ENCODE measurements at regions not wholly inside any gene's neighbourhood (a gene's known extent, or its start where the extent isn't known, plus 50 kb on each side); places are given as distances from the start of the nearest gene placed in this dataset.

DNA sequence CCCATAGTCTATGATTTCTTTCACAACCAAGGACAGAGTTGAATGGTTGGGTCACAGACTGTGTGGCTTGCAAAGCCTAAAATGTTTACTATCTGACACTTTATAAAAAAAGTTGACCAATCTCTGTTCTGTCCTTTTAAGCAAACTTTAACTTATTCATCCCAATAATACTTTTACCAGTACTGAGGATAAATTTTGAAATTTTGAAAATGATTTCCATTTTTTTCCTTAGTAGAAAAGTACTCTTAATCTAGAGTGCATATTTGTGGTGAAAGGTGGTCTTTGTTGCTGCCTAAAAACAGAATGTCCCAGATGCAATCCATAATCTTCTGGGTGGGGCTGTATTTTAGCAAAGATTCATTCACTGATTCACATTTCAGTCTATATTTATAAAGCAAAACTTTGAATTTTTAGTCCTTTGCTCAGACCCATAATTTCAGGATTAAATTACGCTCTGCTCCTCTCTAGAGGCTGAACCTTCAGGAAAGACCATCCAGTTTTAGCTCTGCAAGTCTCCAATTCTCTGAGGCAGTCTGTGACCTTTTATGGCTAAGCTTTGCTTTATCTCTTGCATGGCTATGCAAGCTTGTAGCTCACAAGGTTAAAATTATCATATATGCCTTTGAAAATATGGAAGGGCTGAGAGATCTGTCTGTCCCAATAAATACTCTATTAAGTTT, 573.5 kb downstream of the COL12A1 start:
- 84 to 100% (median 88%) methylated on average over 1 of the region's 1 CpG for WGBS, 4 donors
- Histone ChIP-seq H3K27me3 (no peaks in the 10 kb centered on the region), H3K36me3 (replicated peaks in 1 of 2) (no peaks in the 10 kb centered on the region), H3K4me1 (replicated peaks in 1 of 2) (no peaks in the 10 kb centered on the region), H3K4me3 (no peak overlapping the region), H3K27ac (no peak overlapping the region), H3K9me3 (replicated peaks in 1 of 3) (no peaks in the 10 kb centered on the region)
- no peak for TF ChIP-seq POLR2A (IDR thresholded peaks at IDR 0.05)
- TF ChIP-seq, protein P1, sequence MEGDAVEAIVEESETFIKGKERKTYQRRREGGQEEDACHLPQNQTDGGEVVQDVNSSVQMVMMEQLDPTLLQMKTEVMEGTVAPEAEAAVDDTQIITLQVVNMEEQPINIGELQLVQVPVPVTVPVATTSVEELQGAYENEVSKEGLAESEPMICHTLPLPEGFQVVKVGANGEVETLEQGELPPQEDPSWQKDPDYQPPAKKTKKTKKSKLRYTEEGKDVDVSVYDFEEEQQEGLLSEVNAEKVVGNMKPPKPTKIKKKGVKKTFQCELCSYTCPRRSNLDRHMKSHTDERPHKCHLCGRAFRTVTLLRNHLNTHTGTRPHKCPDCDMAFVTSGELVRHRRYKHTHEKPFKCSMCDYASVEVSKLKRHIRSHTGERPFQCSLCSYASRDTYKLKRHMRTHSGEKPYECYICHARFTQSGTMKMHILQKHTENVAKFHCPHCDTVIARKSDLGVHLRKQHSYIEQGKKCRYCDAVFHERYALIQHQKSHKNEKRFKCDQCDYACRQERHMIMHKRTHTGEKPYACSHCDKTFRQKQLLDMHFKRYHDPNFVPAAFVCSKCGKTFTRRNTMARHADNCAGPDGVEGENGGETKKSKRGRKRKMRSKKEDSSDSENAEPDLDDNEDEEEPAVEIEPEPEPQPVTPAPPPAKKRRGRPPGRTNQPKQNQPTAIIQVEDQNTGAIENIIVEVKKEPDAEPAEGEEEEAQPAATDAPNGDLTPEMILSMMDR (IDR thresholded peaks at IDR 0.05): no peak
- intact Hi-C loops (cut with DNase I): no loop called here
- no peak for DNase-seq

GRCh38 chr6:74631564-74631963, 574.3 kb downstream of the COL12A1 start:
- TF ChIP-seq POLR2A (IDR thresholded peaks at IDR 0.05): no peak
- TF ChIP-seq, protein P1 (IDR thresholded peaks at IDR 0.05): no peak
- intact Hi-C loops (cut with DNase I): no loop called here
- Histone ChIP-seq H3K36me3 (replicated peaks in 1 of 2) (no peaks in the 10 kb centered on the region), H3K27me3 (no peaks in the 10 kb centered on the region), H3K9me3 (replicated peaks in 1 of 3) (no peaks in the 10 kb centered on the region), H3K4me1 (replicated peaks in 1 of 2) (no peaks in the 10 kb centered on the region), H3K4me3 (no peak overlapping the region), H3K27ac (no peak overlapping the region)
- no peak for DNase-seq
- WGBS, 4 donors: 50 to 60% (median 56%) methylated on average over 2 of the region's 2 CpGs

GRCh38 chr6:74626288-74626687, 579.6 kb downstream of the COL12A1 start:
- no peaks in the 10 kb centered on the region for H3K4me1 ChIP-seq (replicated peaks in 1 of 2)
- no peaks in the 10 kb centered on the region for H3K27me3 ChIP-seq
- no peaks in the 10 kb centered on the region for H3K36me3 ChIP-seq (replicated peaks in 1 of 2)
- H3K27ac ChIP-seq: no peak overlapping the region
- intact Hi-C loops (cut with DNase I): no loop called here
- no peak overlapping the region for H3K4me3 ChIP-seq
- 67 to 72% (median 70%) methylated on average over 3 to 4 of the region's 4 CpGs for WGBS, 4 donors
- TF ChIP-seq, protein P1 (IDR thresholded peaks at IDR 0.05): no peak
- TF ChIP-seq POLR2A (IDR thresholded peaks at IDR 0.05): no peak
- no peak for DNase-seq
- no peaks in the 10 kb centered on the region for H3K9me3 ChIP-seq (replicated peaks in 1 of 3)

- TF ChIP-seq POLR2A (IDR thresholded peaks at IDR 0.05): no peak
- TF ChIP-seq, protein P1 (IDR thresholded peaks at IDR 0.05): no peak
- no peaks in the 10 kb centered on the region for H3K27me3 ChIP-seq
- H3K27ac ChIP-seq: no peak overlapping the region
- H3K9me3 ChIP-seq (replicated peaks in 1 of 3): no peaks in the 10 kb centered on the region
- WGBS, 4 donors: 41 to 87% (median 65%) methylated on average over 2 of the region's 2 CpGs
- H3K4me3 ChIP-seq: no peak overlapping the region
- no peaks in the 10 kb centered on the region for H3K4me1 ChIP-seq (replicated peaks in 1 of 2)
- DNase-seq: no peak
- intact Hi-C loops (cut with DNase I): no loop called here
- H3K36me3 ChIP-seq (replicated peaks in 1 of 2): no peaks in the 10 kb centered on the region
Observed at GRCh38 chr6:74623027-74623426, 582.8 kb downstream of the COL12A1 start.
